ENCODE measurements at regions not wholly inside any gene's neighbourhood (a gene's known extent, or its start where the extent isn't known, plus 50 kb on each side); places are given as distances from the start of the nearest gene placed in this dataset.

DNA sequence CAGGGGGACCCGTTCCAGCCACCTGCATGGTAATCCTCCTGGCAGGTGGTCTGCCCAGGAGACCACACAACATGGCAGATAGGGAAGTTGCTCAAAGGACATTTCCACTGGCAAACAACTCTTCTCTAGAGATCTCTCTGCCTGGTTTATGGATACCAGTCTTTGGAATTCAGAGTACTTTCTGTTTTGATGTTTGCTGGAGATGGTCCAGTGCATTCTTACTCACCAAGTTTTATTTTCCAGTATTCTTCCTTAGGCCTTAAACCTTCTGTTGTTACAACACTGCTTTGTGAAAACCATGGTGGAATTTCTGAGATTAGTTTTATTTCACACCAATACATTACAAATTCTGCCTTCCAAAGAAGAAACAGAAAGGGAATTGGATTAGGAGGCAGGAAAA lies 428.3 kb downstream of the FUT8 start:
- TF ChIP-seq, protein P1, sequence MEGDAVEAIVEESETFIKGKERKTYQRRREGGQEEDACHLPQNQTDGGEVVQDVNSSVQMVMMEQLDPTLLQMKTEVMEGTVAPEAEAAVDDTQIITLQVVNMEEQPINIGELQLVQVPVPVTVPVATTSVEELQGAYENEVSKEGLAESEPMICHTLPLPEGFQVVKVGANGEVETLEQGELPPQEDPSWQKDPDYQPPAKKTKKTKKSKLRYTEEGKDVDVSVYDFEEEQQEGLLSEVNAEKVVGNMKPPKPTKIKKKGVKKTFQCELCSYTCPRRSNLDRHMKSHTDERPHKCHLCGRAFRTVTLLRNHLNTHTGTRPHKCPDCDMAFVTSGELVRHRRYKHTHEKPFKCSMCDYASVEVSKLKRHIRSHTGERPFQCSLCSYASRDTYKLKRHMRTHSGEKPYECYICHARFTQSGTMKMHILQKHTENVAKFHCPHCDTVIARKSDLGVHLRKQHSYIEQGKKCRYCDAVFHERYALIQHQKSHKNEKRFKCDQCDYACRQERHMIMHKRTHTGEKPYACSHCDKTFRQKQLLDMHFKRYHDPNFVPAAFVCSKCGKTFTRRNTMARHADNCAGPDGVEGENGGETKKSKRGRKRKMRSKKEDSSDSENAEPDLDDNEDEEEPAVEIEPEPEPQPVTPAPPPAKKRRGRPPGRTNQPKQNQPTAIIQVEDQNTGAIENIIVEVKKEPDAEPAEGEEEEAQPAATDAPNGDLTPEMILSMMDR (IDR thresholded peaks at IDR 0.05): no peak
- no peak for TF ChIP-seq POLR2A (IDR thresholded peaks at IDR 0.05)

Measured in uterus (tissue), 2 donors.